Right lobe of liver (tissue), 6 donors: ENCODE measurements at regions not wholly inside any gene's neighbourhood (a gene's known extent, or its start where the extent isn't known, plus 50 kb on each side); places are given as distances from the start of the nearest gene placed in this dataset.
A peak's percentile ranks its signal among the peaks of the same experiment; 100 is the strongest.
"Not testable (repeated sequence)": the region's sequence is repeated elsewhere in the genome, so short reads cannot be mapped to it uniquely, and the experiment has no call there.

ENCODE experiments used
- ATAC-seq, 4 donors: fragments of 200-7000 bp; cut with Tn5 transposase; one replicate each; pipeline ENCODE4 v1.9.1; 2020; ENCODE audit warnings: mild to moderate bottlenecking in 4 of 4, moderate library complexity in 4 of 4
- DNase-seq, 3 donors: peaks; one replicate each; pipeline ENCODE4 v3.0.0-alpha.2; 2020
- H3K27ac ChIP-seq, 3 donors: fragments of 200-600 bp; one replicate each; pipeline ENCODE4 v1.8.0; 2022
- H3K27me3 ChIP-seq, 2 donors: fragments of 200-600 bp; one replicate each; pipeline ENCODE4 v1.8.0; 2022
- H3K36me3 ChIP-seq, 4 donors: fragments of 200-600 bp; sonication (generic) in 1 of 4; one replicate each; pipeline versions ENCODE4 v1.5.1 to v1.8.0; 2017 to 2022; ENCODE audit warnings: control low read depth in 1 of 4
- H3K4me1 ChIP-seq, 4 donors: fragments of 200-600 bp; sonication (generic) in 1 of 4; one replicate each; pipeline versions ENCODE4 v1.5.1 to v1.8.0; 2017 to 2022; ENCODE audit warnings: control low read depth in 1 of 4
- H3K4me3 ChIP-seq, 3 donors: fragments of 200-600 bp; one replicate each; pipeline ENCODE4 v1.8.0; 2022
- H3K9me3 ChIP-seq, 4 donors: fragments of 200-600 bp; sonication (generic) in 1 of 4; one replicate each; pipeline versions ENCODE4 v1.5.1 to v1.8.0; 2017 to 2022; ENCODE audit warnings: control low read depth in 1 of 4
- CTCF ChIP-seq, 4 donors: fragments of 200-600 bp in 3 of 4; fragments of 450-650 bp in 1 of 4; IDR thresholded peaks; one replicate each; pipeline versions ENCODE4 v1.5.1 to v1.8.0; 2016 to 2022; ENCODE audit warnings: antibody characterized with exemption in 4 of 4, mild to moderate bottlenecking in 2 of 4
- POLR2A ChIP-seq: fragments of 450-650 bp; IDR thresholded peaks from one replicate; pipeline ENCODE4 v1.6.1; 2017; ENCODE audit warnings: antibody characterized with exemption, mild to moderate bottlenecking
- WGBS: methylation state at CpG from one replicate; pipeline ENCODE4 v1.1.6; 2018; ENCODE audit warnings: low coverage, low lambda C conversion rate; ENCODE audit not compliant: insufficient coverage; ENCODE audit errors: missing lambda C conversion rate; 5-methylcytosine and 5-hydroxymethylcytosine counted together
- intact Hi-C, 2 donors: fragments of 100-400 bp; cut with DNase I; formaldehyde crosslinking; loops; one replicate each; pipeline versions ENCODE4 v1.11.2 to v1.14.1; 2022
- donor health status: DM: no; HTN: yes; CAD: no.
- donor health status: DM: no; HTN: no; CAD: no.
- donor health status: DM: no; HTN: no; CAD: no.
- donor health status: DM: no; HTN: yes; CAD: no.
- donor health status: DM: no; HTN: yes; CAD: no.

- H3K36me3 ChIP-seq = no peaks in the 10 kb centered on the region
- no peak overlapping the region for H3K27ac ChIP-seq
- no peaks in the 10 kb centered on the region for H3K4me1 ChIP-seq
- no peaks in the 10 kb centered on the region for H3K9me3 ChIP-seq
- 40% methylated on average over 2 of the region's 80 CpGs for WGBS
- ATAC-seq = peak in 1 of 4 donors; percentile 62
- DNase-seq = peak in 1 of 3 donors; percentile 47
- no peaks in the 10 kb centered on the region for H3K27me3 ChIP-seq
- TF ChIP-seq CTCF (IDR thresholded peaks at IDR 0.05) (no peak), POLR2A (no peak)
- no peak overlapping the region for H3K4me3 ChIP-seq
- intact Hi-C loops = no loop called here
Observed at GRCh38 chr20:29743101-29743931, 1514.1 kb upstream of the DEFB115 start.

- intact Hi-C loops = no loop called here
- TF ChIP-seq CTCF (IDR thresholded peaks at IDR 0.05) (no peak), POLR2A (no peak)
- H3K27ac ChIP-seq = no peak overlapping the region
- no peak for ATAC-seq
- no peaks in the 10 kb centered on the region for H3K36me3 ChIP-seq
- DNase-seq = peak in 1 of 3 donors; percentile 35
- H3K27me3 ChIP-seq = no peaks in the 10 kb centered on the region
- no peaks in the 10 kb centered on the region for H3K9me3 ChIP-seq
- no peaks in the 10 kb centered on the region for H3K4me1 ChIP-seq
- WGBS = 67% methylated on average over 16 of the region's 38 CpGs
- H3K4me3 ChIP-seq = no peak overlapping the region
Observed at GRCh38 chr20:29744071-29744470, 1513.4 kb upstream of the DEFB115 start.

- H3K9me3 ChIP-seq = not testable (repeated sequence)
- DNase-seq = peak in 1 of 3 donors; percentile 55
Observed at GRCh38 chr20:29745534-29746245, 1511.8 kb upstream of the DEFB115 start.

GRCh38 chr20:29750268-29750899 lies 1507.1 kb upstream of the DEFB115 start:
- H3K4me1 ChIP-seq = no peaks in the 10 kb centered on the region
- ATAC-seq = no peak
- DNase-seq = no peak
- TF ChIP-seq POLR2A (no peak), CTCF (IDR thresholded peaks at IDR 0.05) (no peak)
- H3K4me3 ChIP-seq = no peak overlapping the region
- H3K9me3 ChIP-seq = no peaks in the 10 kb centered on the region
- no peak overlapping the region for H3K27ac ChIP-seq
- WGBS = 79% methylated on average over 7 of the region's 33 CpGs
- H3K27me3 ChIP-seq = no peaks in the 10 kb centered on the region
- H3K36me3 ChIP-seq = no peaks in the 10 kb centered on the region
- intact Hi-C loops = no loop called here

More at GRCh38 chr20:29745534-29746245, 1511.8 kb upstream of the DEFB115 start:
- intact Hi-C loops, H3K36me3 ChIP-seq, H3K27me3 ChIP-seq, H3K27ac ChIP-seq, ATAC-seq, H3K4me1 ChIP-seq, H3K4me3 ChIP-seq: not testable (repeated sequence)
- 67% methylated on average over 13 of the region's 26 CpGs for WGBS

- H3K4me3 ChIP-seq, H3K4me1 ChIP-seq, H3K27me3 ChIP-seq, DNase-seq, H3K36me3 ChIP-seq, H3K27ac ChIP-seq, ATAC-seq, intact Hi-C loops, H3K9me3 ChIP-seq: not testable (repeated sequence)
- WGBS = 34% methylated on average over 15 of the region's 24 CpGs
Observed at GRCh38 chr20:29752644-29753425, 1504.6 kb upstream of the DEFB115 start.

GRCh38 chr20:29753426-29753746 lies 1504.1 kb upstream of the DEFB115 start:
- ATAC-seq, H3K4me1 ChIP-seq, H3K9me3 ChIP-seq, intact Hi-C loops, DNase-seq, H3K27me3 ChIP-seq, H3K27ac ChIP-seq, H3K4me3 ChIP-seq, H3K36me3 ChIP-seq: not testable (repeated sequence)
- WGBS = 47% methylated on average over 7 of the region's 15 CpGs

- H3K4me1 ChIP-seq, H3K27ac ChIP-seq, ATAC-seq, intact Hi-C loops, DNase-seq, H3K36me3 ChIP-seq, H3K27me3 ChIP-seq, H3K9me3 ChIP-seq, H3K4me3 ChIP-seq: not testable (repeated sequence)
- 77% methylated on average over 18 of the region's 19 CpGs for WGBS
Observed at GRCh38 chr20:29753879-29754278, 1503.6 kb upstream of the DEFB115 start.
